ENCODE measurements at regions not wholly inside any gene's neighbourhood (a gene's known extent, or its start where the extent isn't known, plus 50 kb on each side); places are given as distances from the start of the nearest gene placed in this dataset.
"Not testable (repeated sequence)": the region's sequence is repeated elsewhere in the genome, so short reads cannot be mapped to it uniquely, and the experiment has no call there.

- peak; percentile 31 for DNase-seq
These were observed 101.6 kb upstream of the PTPN3 start for GRCh38 chr9:109599711-109600110.

GRCh38 chr9:109600142-109600541 is 102.0 kb upstream of the PTPN3 start:
- peak; percentile 84 for DNase-seq

- no peak for DNase-seq
These were observed 103.1 kb upstream of the PTPN3 start for GRCh38 chr9:109601181-109601580.

GRCh38 chr9:109602987-109603386 is 104.9 kb upstream of the PTPN3 start:
- peak; percentile 39 for DNase-seq

- peak; percentile 84 for DNase-seq
These were observed 106.0 kb upstream of the PTPN3 start for GRCh38 chr9:109604131-109604530.

- DNase-seq = no peak
These were observed 106.7 kb upstream of the PTPN3 start for GRCh38 chr9:109604781-109605180.

- no peak for DNase-seq
These were observed 111.0 kb upstream of the PTPN3 start for GRCh38 chr9:109609060-109609459.

GRCh38 chr9:109616571-109617120 is 118.5 kb upstream of the PTPN3 start:
- DNase-seq = no peak

GRCh38 chr9:109619310-109619709 is 121.2 kb upstream of the PTPN3 start:
- no peak for DNase-seq

- DNase-seq = no peak
These were observed 126.0 kb upstream of the PTPN3 start for GRCh38 chr9:109624143-109624542.

- DNase-seq = no peak
These were observed 126.8 kb upstream of the PTPN3 start for GRCh38 chr9:109624896-109625295.

- no peak for DNase-seq
These were observed 128.9 kb upstream of the PTPN3 start for GRCh38 chr9:109627042-109627441.

GRCh38 chr9:109629615-109630014 is 131.5 kb upstream of the PTPN3 start:
- DNase-seq = no peak

- no peak for DNase-seq
These were observed 134.7 kb upstream of the PTPN3 start for GRCh38 chr9:109632817-109633216.

GRCh38 chr9:109639674-109640579 is 140.1 kb upstream of the PALM2AKAP2 start:
- DNase-seq = no peak

- DNase-seq = peak; percentile 14
These were observed 139.2 kb upstream of the PALM2AKAP2 start for GRCh38 chr9:109640580-109641371.

GRCh38 chr9:109641372-109641659 is 138.7 kb upstream of the PALM2AKAP2 start:
- DNase-seq = no peak

- no peak for DNase-seq
These were observed 127.9 kb upstream of the PALM2AKAP2 start for GRCh38 chr9:109652112-109652511.

GRCh38 chr9:109652971-109653370 is 127.0 kb upstream of the PALM2AKAP2 start:
- no peak for DNase-seq

- no peak for DNase-seq
These were observed 126.5 kb upstream of the PALM2AKAP2 start for GRCh38 chr9:109653470-109653869.

- not testable (repeated sequence) for DNase-seq
These were observed 116.0 kb upstream of the PALM2AKAP2 start for GRCh38 chr9:109663978-109664377.

- not testable (repeated sequence) for DNase-seq
These were observed 114.3 kb upstream of the PALM2AKAP2 start for GRCh38 chr9:109665736-109666135.

- no peak for DNase-seq
These were observed 98.7 kb upstream of the PALM2AKAP2 start for GRCh38 chr9:109681301-109681700.

GRCh38 chr9:109682227-109682626 is 97.8 kb upstream of the PALM2AKAP2 start:
- no peak for DNase-seq

Data from NCI-H446 treated with DMSO at 0.1 percent for 48 hours (cell line).